ENCODE measurements at regions not wholly inside any gene's neighbourhood (a gene's known extent, or its start where the extent isn't known, plus 50 kb on each side); places are given as distances from the start of the nearest gene placed in this dataset.

DNA sequence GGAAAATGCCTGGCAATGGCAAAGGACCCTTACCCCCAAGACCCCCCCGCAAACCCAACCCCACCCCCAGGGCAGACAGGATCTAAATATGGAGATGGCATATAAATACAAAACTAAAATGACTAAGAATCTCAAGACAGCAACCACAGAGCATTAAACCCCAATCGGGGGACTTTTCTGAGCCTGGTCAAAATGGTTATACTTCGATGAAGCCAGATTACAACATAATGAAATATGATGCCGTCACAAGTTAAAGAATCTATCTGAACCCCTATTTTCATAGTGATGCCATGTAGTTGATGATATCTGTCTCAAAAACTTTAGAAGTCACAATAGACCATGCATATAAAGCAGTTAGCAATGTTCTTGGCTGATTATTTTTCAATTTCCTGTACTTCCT, 223.6 kb downstream of the CGGBP1 start (continued):
- TF ChIP-seq MAX (CRISPR knock-in tag; IDR thresholded peaks at IDR 0.05) (no peak), FOXP1 (CRISPR knock-in tag; IDR thresholded peaks at IDR 0.05; ENCODE audit: borderline replicate concordance) (no peak)

DNA sequence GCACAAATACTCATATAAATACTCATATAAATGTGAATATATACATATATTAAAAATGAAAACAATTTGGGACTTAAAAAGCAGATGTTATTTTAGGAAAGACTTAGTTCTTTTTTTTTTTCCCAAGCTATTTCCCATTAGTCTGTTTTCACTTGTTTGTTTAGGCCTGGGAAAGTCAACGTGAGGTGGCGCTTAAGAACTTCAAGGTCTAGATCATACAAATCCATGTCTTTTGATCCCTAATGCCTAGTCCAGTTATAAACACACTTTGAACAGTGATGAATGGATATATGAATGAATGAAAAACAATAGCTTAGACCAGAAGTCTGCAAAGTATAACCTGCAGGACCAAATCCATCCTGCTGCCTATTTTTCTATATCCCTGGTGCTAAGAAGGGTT, 224.5 kb downstream of the CGGBP1 start:
- ATAC-seq (no peak), DNase-seq (ENCODE audit: low spot score) (no peak)
- peaks cover 1% of the 10 kb centered on the region; the same call in 1 of the 2 replicates for H3K36me3 Mint-ChIP-seq
- H3K4me3 Mint-ChIP-seq, result no peak overlapping the region
- no peaks in the 10 kb centered on the region for H3K4me1 Mint-ChIP-seq
- TF ChIP-seq E2F1 (CRISPR knock-in tag; IDR thresholded peaks at IDR 0.05) (no peak), CREB1 (CRISPR knock-in tag; IDR thresholded peaks at IDR 0.05) (no peak), IRF2 (CRISPR knock-in tag; IDR thresholded peaks at IDR 0.05; ENCODE audit: borderline replicate concordance, low read depth) (no peak), SMAD4 (CRISPR knock-in tag; IDR thresholded peaks at IDR 0.05) (no peak)
- TF ChIP-seq, protein P1, sequence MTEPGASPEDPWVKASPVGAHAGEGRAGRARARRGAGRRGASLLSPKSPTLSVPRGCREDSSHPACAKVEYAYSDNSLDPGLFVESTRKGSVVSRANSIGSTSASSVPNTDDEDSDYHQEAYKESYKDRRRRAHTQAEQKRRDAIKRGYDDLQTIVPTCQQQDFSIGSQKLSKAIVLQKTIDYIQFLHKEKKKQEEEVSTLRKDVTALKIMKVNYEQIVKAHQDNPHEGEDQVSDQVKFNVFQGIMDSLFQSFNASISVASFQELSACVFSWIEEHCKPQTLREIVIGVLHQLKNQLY (CRISPR knock-in tag; IDR thresholded peaks at IDR 0.05), result no peak
- POLR2A ChIA-PET, result no interaction called here
- CTCF ChIA-PET, result no interaction called here
- H3K27me3 Mint-ChIP-seq (ENCODE audit: low read depth), result no peaks in the 10 kb centered on the region
- H3K27ac Mint-ChIP-seq, result no peak overlapping the region
- H3K9me3 Mint-ChIP-seq, result peaks cover 5% of the 10 kb centered on the region

DNA sequence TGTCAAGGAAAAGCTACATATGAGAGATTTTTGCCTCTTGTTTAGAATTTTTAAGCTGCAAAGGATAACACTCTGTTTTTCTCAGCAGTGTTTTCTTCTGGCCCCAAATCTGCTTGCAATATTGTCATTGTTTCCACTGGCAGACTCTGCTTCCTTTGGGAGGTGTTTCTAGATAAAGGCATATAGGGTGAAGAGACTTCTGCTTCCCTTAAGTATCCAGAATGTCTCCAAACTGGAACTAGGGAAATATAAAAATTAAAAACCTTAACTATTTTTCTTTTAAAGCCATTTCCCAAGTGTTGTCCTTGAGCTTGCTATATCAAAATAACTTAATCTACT, 225.8 kb downstream of the CGGBP1 start:
- H3K9me3 Mint-ChIP-seq, result no peaks in the 10 kb centered on the region
- no peak overlapping the region for H3K27ac Mint-ChIP-seq
- POLR2A ChIA-PET, result no interaction called here
- H3K4me1 Mint-ChIP-seq, result no peaks in the 10 kb centered on the region
- no peak overlapping the region for H3K4me3 Mint-ChIP-seq
- no peak for ATAC-seq
- CTCF ChIA-PET, result no interaction called here
- no peaks in the 10 kb centered on the region for H3K36me3 Mint-ChIP-seq
- DNase-seq (ENCODE audit: low spot score), result no peak
- H3K27me3 Mint-ChIP-seq (ENCODE audit: low read depth), result no peaks in the 10 kb centered on the region
- TF ChIP-seq NFYB (CRISPR knock-in tag; conservative IDR thresholded peaks at IDR 0.05; ENCODE audit: low read depth) (no peak), ZNF219 (CRISPR knock-in tag; IDR thresholded peaks at IDR 0.05; ENCODE audit: borderline replicate concordance) (no peak), ZNF232 (CRISPR knock-in tag; IDR thresholded peaks at IDR 0.05) (no peak), NR1H2 (CRISPR knock-in tag; IDR thresholded peaks at IDR 0.05) (no peak), SMAD3 (CRISPR knock-in tag; IDR thresholded peaks at IDR 0.05; ENCODE audit: borderline replicate concordance) (no peak), ZNF532 (CRISPR knock-in tag; IDR thresholded peaks at IDR 0.05; ENCODE audit: borderline replicate concordance) (no peak), ATF6 (CRISPR knock-in tag; IDR thresholded peaks at IDR 0.05) (no peak), CREM (CRISPR knock-in tag; IDR thresholded peaks at IDR 0.05) (no peak), JAZF1 (CRISPR knock-in tag; IDR thresholded peaks at IDR 0.05) (no peak), PRRX2 (CRISPR knock-in tag; IDR thresholded peaks at IDR 0.05) (no peak), SMAD4 (CRISPR knock-in tag; IDR thresholded peaks at IDR 0.05) (no peak), ZNF138 (CRISPR knock-in tag; conservative IDR thresholded peaks at IDR 0.05) (no peak), ETV6 (CRISPR knock-in tag; IDR thresholded peaks at IDR 0.05) (no peak), ZNF671 (CRISPR knock-in tag; IDR thresholded peaks at IDR 0.05) (no peak), ZNF423 (CRISPR knock-in tag; IDR thresholded peaks at IDR 0.05) (no peak), ZSCAN18 (CRISPR knock-in tag; IDR thresholded peaks at IDR 0.05) (no peak), NR3C1 (CRISPR knock-in tag; conservative IDR thresholded peaks at IDR 0.05; ENCODE audit: low read depth) (no peak), NFE2L1 (CRISPR knock-in tag; IDR thresholded peaks at IDR 0.05) (no peak)
- TF ChIP-seq, protein P2, sequence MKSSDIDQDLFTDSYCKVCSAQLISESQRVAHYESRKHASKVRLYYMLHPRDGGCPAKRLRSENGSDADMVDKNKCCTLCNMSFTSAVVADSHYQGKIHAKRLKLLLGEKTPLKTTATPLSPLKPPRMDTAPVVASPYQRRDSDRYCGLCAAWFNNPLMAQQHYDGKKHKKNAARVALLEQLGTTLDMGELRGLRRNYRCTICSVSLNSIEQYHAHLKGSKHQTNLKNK (CRISPR knock-in tag; IDR thresholded peaks at IDR 0.05), result no peak
